ENCODE measurements at regions not wholly inside any gene's neighbourhood (a gene's known extent, or its start where the extent isn't known, plus 50 kb on each side); places are given as distances from the start of the nearest gene placed in this dataset.

GRCh38 chr3:67832817-67833216 lies 178.4 kb upstream of the SUCLG2 start:
- CTCF ChIA-PET (ENCODE audit: partially characterized antibody), result no interaction called here
- Mint-ChIP-seq H3K4me3 (no peak overlapping the region), H3K27me3 (peaks cover 1 to 2% of the 10 kb centered on the region in 2 donors), H3K27ac (no peak overlapping the region), H3K9me3 (peaks cover 6 to 53% (median 33%) of the 10 kb centered on the region in 8 donors), H3K4me1 (no peaks in the 10 kb centered on the region), H3K36me3 (peaks cover 0 to 3% of the 10 kb centered on the region in 2 donors)
- no peak overlapping the region for H3K4me3 ChIP-seq (ENCODE audit: low read length in 2 of 2)
- intact Hi-C loops (cut with micrococcal nuclease), result no loop called here
- H3K36me3 ChIP-seq (ENCODE audit: insufficient read depth, low read length), result no peaks in the 10 kb centered on the region
- H3K4me1 ChIP-seq (ENCODE audit: insufficient read depth, low read length), result no peaks in the 10 kb centered on the region
- no peak overlapping the region for H3K27ac ChIP-seq (ENCODE audit: low read depth, low read length)
- no peaks in the 10 kb centered on the region for H3K27me3 ChIP-seq (ENCODE audit: insufficient read depth, low read length)
- POLR2A ChIA-PET (ENCODE audit: partially characterized antibody), result no interaction called here
- no peak for DNase-seq
- no peaks in the 10 kb centered on the region for H3K9me3 ChIP-seq (ENCODE audit: control insufficient read depth in 1 of 2, low read length in 2 of 2)

- Mint-ChIP-seq H3K4me3 (no peak overlapping the region), H3K9me3 (peaks cover 5 to 53% (median 31%) of the 10 kb centered on the region in 8 donors), H3K4me1 (no peaks in the 10 kb centered on the region), H3K36me3 (peaks cover 0 to 3% of the 10 kb centered on the region in 2 donors), H3K27me3 (peaks cover 1 to 2% of the 10 kb centered on the region in 2 donors), H3K27ac (no peak overlapping the region)
- Histone ChIP-seq H3K27me3 (ENCODE audit: insufficient read depth, low read length) (no peaks in the 10 kb centered on the region), H3K9me3 (ENCODE audit: control insufficient read depth in 1 of 2, low read length in 2 of 2) (no peaks in the 10 kb centered on the region), H3K4me1 (ENCODE audit: insufficient read depth, low read length) (no peaks in the 10 kb centered on the region), H3K36me3 (ENCODE audit: insufficient read depth, low read length) (no peaks in the 10 kb centered on the region), H3K27ac (ENCODE audit: low read depth, low read length) (no peak overlapping the region), H3K4me3 (ENCODE audit: low read length in 2 of 2) (no peak overlapping the region)
- DNase-seq, result no peak
- POLR2A ChIA-PET (ENCODE audit: partially characterized antibody), result no interaction called here
- CTCF ChIA-PET (ENCODE audit: partially characterized antibody), result no interaction called here
- intact Hi-C loops (cut with micrococcal nuclease), result no loop called here
Observed at GRCh38 chr3:67831262-67831661, 176.8 kb upstream of the SUCLG2 start.

- ChIA-PET POLR2A (ENCODE audit: partially characterized antibody) (no interaction called here), CTCF (ENCODE audit: partially characterized antibody) (no interaction called here)
- Mint-ChIP-seq H3K27ac (no peak overlapping the region), H3K27me3 (peaks cover 1 to 2% of the 10 kb centered on the region in 2 donors), H3K4me1 (no peaks in the 10 kb centered on the region), H3K4me3 (no peak overlapping the region), H3K36me3 (peaks cover 0 to 3% of the 10 kb centered on the region in 2 donors), H3K9me3 (peaks cover 3 to 31% (median 13%) of the 10 kb centered on the region in 8 donors)
- Histone ChIP-seq H3K4me3 (ENCODE audit: low read length in 2 of 2) (no peak overlapping the region), H3K4me1 (ENCODE audit: insufficient read depth, low read length) (no peaks in the 10 kb centered on the region), H3K9me3 (ENCODE audit: control insufficient read depth in 1 of 2, low read length in 2 of 2) (no peaks in the 10 kb centered on the region), H3K27me3 (ENCODE audit: insufficient read depth, low read length) (no peaks in the 10 kb centered on the region), H3K27ac (ENCODE audit: low read depth, low read length) (no peak overlapping the region), H3K36me3 (ENCODE audit: insufficient read depth, low read length) (no peaks in the 10 kb centered on the region)
- DNase-seq, result no peak
- intact Hi-C loops (cut with micrococcal nuclease), result no loop called here
Observed at GRCh38 chr3:67828486-67829010, 174.1 kb upstream of the SUCLG2 start.

GRCh38 chr3:67821135-67821534 lies 166.7 kb upstream of the SUCLG2 start:
- Mint-ChIP-seq H3K4me3 (no peak overlapping the region), H3K9me3 (peaks cover 0 to 4% (median 0%) of the 10 kb centered on the region in 8 donors), H3K36me3 (no peaks in the 10 kb centered on the region), H3K27me3 (no peaks in the 10 kb centered on the region), H3K4me1 (no peaks in the 10 kb centered on the region), H3K27ac (no peak overlapping the region)
- POLR2A ChIA-PET (ENCODE audit: partially characterized antibody), result no interaction called here
- Histone ChIP-seq H3K4me1 (ENCODE audit: insufficient read depth, low read length) (no peaks in the 10 kb centered on the region), H3K36me3 (ENCODE audit: insufficient read depth, low read length) (no peaks in the 10 kb centered on the region), H3K27ac (ENCODE audit: low read depth, low read length) (no peak overlapping the region), H3K9me3 (ENCODE audit: control insufficient read depth in 1 of 2, low read length in 2 of 2) (no peaks in the 10 kb centered on the region), H3K27me3 (ENCODE audit: insufficient read depth, low read length) (no peaks in the 10 kb centered on the region), H3K4me3 (ENCODE audit: low read length in 2 of 2) (no peak overlapping the region)
- CTCF ChIA-PET (ENCODE audit: partially characterized antibody), result interaction anchor here (1.6 kb wide), 1 partner anchor 45 kb away, joined by 3 read pairs; no protein-coding TSS in a partner anchor
- intact Hi-C loops (cut with micrococcal nuclease), result no loop called here
- DNase-seq, result no peak

GRCh38 chr3:67819447-67819846 lies 165.0 kb upstream of the SUCLG2 start:
- peaks cover 0 to 1% (median 0%) of the 10 kb centered on the region in 8 donors for H3K9me3 Mint-ChIP-seq
- intact Hi-C loops (cut with micrococcal nuclease), result loop anchor here (1.0 kb wide), 1 partner anchor 437 kb away; no protein-coding TSS in a partner anchor
- no peaks in the 10 kb centered on the region for H3K27me3 Mint-ChIP-seq
- Histone ChIP-seq H3K4me3 (ENCODE audit: low read length in 2 of 2) (no peak overlapping the region), H3K4me1 (ENCODE audit: insufficient read depth, low read length) (no peaks in the 10 kb centered on the region), H3K27me3 (ENCODE audit: insufficient read depth, low read length) (no peaks in the 10 kb centered on the region), H3K27ac (ENCODE audit: low read depth, low read length) (no peak overlapping the region), H3K9me3 (ENCODE audit: control insufficient read depth in 1 of 2, low read length in 2 of 2) (no peaks in the 10 kb centered on the region), H3K36me3 (ENCODE audit: insufficient read depth, low read length) (no peaks in the 10 kb centered on the region)
- CTCF ChIA-PET (ENCODE audit: partially characterized antibody), result interaction anchor here (1.1 to 1.8 kb wide), 7 partner anchors 10 to 1073 kb away, joined by 3 to 19 read pairs (median 3); no protein-coding TSS in a partner anchor
- POLR2A ChIA-PET (ENCODE audit: partially characterized antibody), result no interaction called here
- H3K4me1 Mint-ChIP-seq, result no peaks in the 10 kb centered on the region
- H3K4me3 Mint-ChIP-seq, result no peak overlapping the region
- peak in 4 of 5 donors; percentile 8 to 21 (median 12) for DNase-seq
- H3K36me3 Mint-ChIP-seq, result no peaks in the 10 kb centered on the region
- no peak overlapping the region for H3K27ac Mint-ChIP-seq

GRCh38 chr3:67809370-67809935 lies 155.0 kb upstream of the SUCLG2 start:
- no peak overlapping the region for H3K27ac Mint-ChIP-seq
- POLR2A ChIA-PET (ENCODE audit: partially characterized antibody), result no interaction called here
- intact Hi-C loops (cut with micrococcal nuclease), result no loop called here
- Histone ChIP-seq H3K4me3 (ENCODE audit: low read length in 2 of 2) (no peak overlapping the region), H3K36me3 (ENCODE audit: insufficient read depth, low read length) (no peaks in the 10 kb centered on the region), H3K27ac (ENCODE audit: low read depth, low read length) (no peak overlapping the region), H3K27me3 (ENCODE audit: insufficient read depth, low read length) (no peaks in the 10 kb centered on the region), H3K9me3 (ENCODE audit: control insufficient read depth in 1 of 2, low read length in 2 of 2) (no peaks in the 10 kb centered on the region), H3K4me1 (ENCODE audit: insufficient read depth, low read length) (no peaks in the 10 kb centered on the region)
- CTCF ChIA-PET (ENCODE audit: partially characterized antibody), result no interaction called here
- H3K27me3 Mint-ChIP-seq, result peaks cover 3 to 8% of the 10 kb centered on the region in 2 donors
- DNase-seq, result no peak
- H3K4me1 Mint-ChIP-seq, result no peaks in the 10 kb centered on the region
- peaks cover 0 to 2% (median 0%) of the 10 kb centered on the region in 8 donors for H3K9me3 Mint-ChIP-seq
- H3K4me3 Mint-ChIP-seq, result no peak overlapping the region
- peaks cover 0 to 3% of the 10 kb centered on the region in 2 donors for H3K36me3 Mint-ChIP-seq

- Histone ChIP-seq H3K9me3 (ENCODE audit: control insufficient read depth in 1 of 2, low read length in 2 of 2) (no peaks in the 10 kb centered on the region), H3K4me3 (ENCODE audit: low read length in 2 of 2) (no peak overlapping the region), H3K4me1 (ENCODE audit: insufficient read depth, low read length) (no peaks in the 10 kb centered on the region), H3K27ac (ENCODE audit: low read depth, low read length) (no peak overlapping the region), H3K36me3 (ENCODE audit: insufficient read depth, low read length) (no peaks in the 10 kb centered on the region), H3K27me3 (ENCODE audit: insufficient read depth, low read length) (no peaks in the 10 kb centered on the region)
- Mint-ChIP-seq H3K36me3 (peaks cover 0 to 4% of the 10 kb centered on the region in 2 donors), H3K9me3 (peaks cover 0 to 7% (median 3%) of the 10 kb centered on the region in 8 donors), H3K4me3 (no peak overlapping the region), H3K4me1 (no peaks in the 10 kb centered on the region), H3K27me3 (peaks cover 3 to 8% of the 10 kb centered on the region in 2 donors), H3K27ac (no peak overlapping the region)
- POLR2A ChIA-PET (ENCODE audit: partially characterized antibody), result no interaction called here
- CTCF ChIA-PET (ENCODE audit: partially characterized antibody), result no interaction called here
- intact Hi-C loops (cut with micrococcal nuclease), result no loop called here
- no peak for DNase-seq
Observed at GRCh38 chr3:67808906-67809305, 154.5 kb upstream of the SUCLG2 start.

Measured in CD4-positive, alpha-beta memory T cell (primary cell).